Fibroblast of skin of scalp (primary cell): ENCODE measurements at regions not wholly inside any gene's neighbourhood (a gene's known extent, or its start where the extent isn't known, plus 50 kb on each side); places are given as distances from the start of the nearest gene placed in this dataset.

Experiments used
- DNase-seq: peaks from one replicate; pipeline ENCODE4 v3.0.0-alpha.2; 2013

- DNase-seq = no peak
Observed at GRCh38 chr3:135752851-135753250, 212.7 kb upstream of the PPP2R3A start.

- DNase-seq = no peak
Observed at GRCh38 chr3:135753506-135753905, 212.0 kb upstream of the PPP2R3A start.

- no peak for DNase-seq
Observed at GRCh38 chr3:135755330-135756105, 210.0 kb upstream of the PPP2R3A start.

- DNase-seq = no peak
Observed at GRCh38 chr3:135756106-135756668, 209.3 kb upstream of the PPP2R3A start.

GRCh38 chr3:135757421-135757820 lies 208.1 kb upstream of the PPP2R3A start:
- no peak for DNase-seq

GRCh38 chr3:135758961-135759360 lies 206.6 kb upstream of the PPP2R3A start:
- DNase-seq = no peak

- no peak for DNase-seq
Observed at GRCh38 chr3:135759651-135760050, 205.9 kb upstream of the PPP2R3A start.

GRCh38 chr3:135760581-135760980 lies 204.9 kb upstream of the PPP2R3A start:
- no peak for DNase-seq

- no peak for DNase-seq
Observed at GRCh38 chr3:135762188-135762856, 203.2 kb upstream of the PPP2R3A start.

- DNase-seq = no peak
Observed at GRCh38 chr3:135766115-135766514, 199.4 kb upstream of the PPP2R3A start.

GRCh38 chr3:135771760-135772159 lies 193.8 kb upstream of the PPP2R3A start:
- no peak for DNase-seq

GRCh38 chr3:135779024-135779423 lies 186.5 kb upstream of the PPP2R3A start:
- no peak for DNase-seq

GRCh38 chr3:135779590-135780235 lies 185.8 kb upstream of the PPP2R3A start:
- no peak for DNase-seq

- no peak for DNase-seq
Observed at GRCh38 chr3:135781026-135781815, 184.3 kb upstream of the PPP2R3A start.

GRCh38 chr3:135784557-135784956 lies 181.0 kb upstream of the PPP2R3A start:
- no peak for DNase-seq

GRCh38 chr3:135788146-135788545 lies 177.4 kb upstream of the PPP2R3A start:
- no peak for DNase-seq

GRCh38 chr3:135788978-135789377 lies 176.6 kb upstream of the PPP2R3A start:
- no peak for DNase-seq

GRCh38 chr3:135792174-135792573 lies 173.4 kb upstream of the PPP2R3A start:
- DNase-seq = no peak

- DNase-seq = no peak
Observed at GRCh38 chr3:135792858-135793475, 172.6 kb upstream of the PPP2R3A start.

GRCh38 chr3:135800071-135800549 lies 165.4 kb upstream of the PPP2R3A start:
- DNase-seq = no peak

GRCh38 chr3:135801018-135801417 lies 164.5 kb upstream of the PPP2R3A start:
- no peak for DNase-seq

GRCh38 chr3:135802171-135802570 lies 163.4 kb upstream of the PPP2R3A start:
- no peak for DNase-seq
